ENCODE measurements at regions not wholly inside any gene's neighbourhood (a gene's known extent, or its start where the extent isn't known, plus 50 kb on each side); places are given as distances from the start of the nearest gene placed in this dataset.
A peak's percentile ranks its signal among the peaks of the same experiment; 100 is the strongest.

GRCh38 chr15:96960711-96961480 lies 630.4 kb downstream of the NR2F2 start:
- Mint-ChIP-seq H3K9me3 (ENCODE audit: unreplicated experiment) (no peaks in the 10 kb centered on the region), H3K36me3 (ENCODE audit: unreplicated experiment) (no peaks in the 10 kb centered on the region), H3K4me1 (ENCODE audit: low read depth, unreplicated experiment) (no peaks in the 10 kb centered on the region), H3K4me3 (ENCODE audit: unreplicated experiment) (no peak overlapping the region), H3K27ac (ENCODE audit: unreplicated experiment) (no peak overlapping the region), H3K27me3 (ENCODE audit: unreplicated experiment) (peaks cover 2% of the 10 kb centered on the region)
- no peak for DNase-seq
- TF ChIP-seq, protein P1, sequence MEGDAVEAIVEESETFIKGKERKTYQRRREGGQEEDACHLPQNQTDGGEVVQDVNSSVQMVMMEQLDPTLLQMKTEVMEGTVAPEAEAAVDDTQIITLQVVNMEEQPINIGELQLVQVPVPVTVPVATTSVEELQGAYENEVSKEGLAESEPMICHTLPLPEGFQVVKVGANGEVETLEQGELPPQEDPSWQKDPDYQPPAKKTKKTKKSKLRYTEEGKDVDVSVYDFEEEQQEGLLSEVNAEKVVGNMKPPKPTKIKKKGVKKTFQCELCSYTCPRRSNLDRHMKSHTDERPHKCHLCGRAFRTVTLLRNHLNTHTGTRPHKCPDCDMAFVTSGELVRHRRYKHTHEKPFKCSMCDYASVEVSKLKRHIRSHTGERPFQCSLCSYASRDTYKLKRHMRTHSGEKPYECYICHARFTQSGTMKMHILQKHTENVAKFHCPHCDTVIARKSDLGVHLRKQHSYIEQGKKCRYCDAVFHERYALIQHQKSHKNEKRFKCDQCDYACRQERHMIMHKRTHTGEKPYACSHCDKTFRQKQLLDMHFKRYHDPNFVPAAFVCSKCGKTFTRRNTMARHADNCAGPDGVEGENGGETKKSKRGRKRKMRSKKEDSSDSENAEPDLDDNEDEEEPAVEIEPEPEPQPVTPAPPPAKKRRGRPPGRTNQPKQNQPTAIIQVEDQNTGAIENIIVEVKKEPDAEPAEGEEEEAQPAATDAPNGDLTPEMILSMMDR (IDR thresholded peaks at IDR 0.05; ENCODE audit: partially characterized antibody, unreplicated experiment), result no peak

DNA sequence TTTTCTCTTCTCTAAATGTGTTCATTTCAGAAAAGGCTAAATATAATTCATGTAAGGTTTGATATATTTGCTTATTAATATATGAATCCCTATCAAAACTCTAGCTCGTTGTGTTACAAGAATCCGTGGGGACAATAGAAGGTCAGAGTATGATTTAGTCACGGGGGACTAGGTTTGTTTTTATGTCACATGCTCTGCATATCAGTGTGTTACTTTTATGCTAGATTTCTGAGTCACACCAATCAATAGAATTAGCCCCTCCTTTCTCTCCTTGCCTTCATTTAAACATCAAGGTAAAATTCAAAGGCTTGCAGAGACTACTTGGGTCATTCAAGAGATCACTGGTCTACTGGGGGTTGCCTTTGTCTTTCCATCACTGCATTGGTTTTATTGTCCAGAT lies 636.1 kb downstream of the NR2F2 start:
- H3K9me3 Mint-ChIP-seq (ENCODE audit: unreplicated experiment), result peaks cover 6% of the 10 kb centered on the region
- H3K36me3 Mint-ChIP-seq (ENCODE audit: unreplicated experiment), result no peaks in the 10 kb centered on the region
- no peak overlapping the region for H3K4me3 Mint-ChIP-seq (ENCODE audit: unreplicated experiment)
- no peak for DNase-seq
- TF ChIP-seq, protein P1 (IDR thresholded peaks at IDR 0.05; ENCODE audit: partially characterized antibody, unreplicated experiment), result no peak
- H3K27ac Mint-ChIP-seq (ENCODE audit: unreplicated experiment), result no peak overlapping the region
- peaks cover 14% of the 10 kb centered on the region for H3K4me1 Mint-ChIP-seq (ENCODE audit: low read depth, unreplicated experiment)
- peaks cover 8% of the 10 kb centered on the region for H3K27me3 Mint-ChIP-seq (ENCODE audit: unreplicated experiment)

DNA sequence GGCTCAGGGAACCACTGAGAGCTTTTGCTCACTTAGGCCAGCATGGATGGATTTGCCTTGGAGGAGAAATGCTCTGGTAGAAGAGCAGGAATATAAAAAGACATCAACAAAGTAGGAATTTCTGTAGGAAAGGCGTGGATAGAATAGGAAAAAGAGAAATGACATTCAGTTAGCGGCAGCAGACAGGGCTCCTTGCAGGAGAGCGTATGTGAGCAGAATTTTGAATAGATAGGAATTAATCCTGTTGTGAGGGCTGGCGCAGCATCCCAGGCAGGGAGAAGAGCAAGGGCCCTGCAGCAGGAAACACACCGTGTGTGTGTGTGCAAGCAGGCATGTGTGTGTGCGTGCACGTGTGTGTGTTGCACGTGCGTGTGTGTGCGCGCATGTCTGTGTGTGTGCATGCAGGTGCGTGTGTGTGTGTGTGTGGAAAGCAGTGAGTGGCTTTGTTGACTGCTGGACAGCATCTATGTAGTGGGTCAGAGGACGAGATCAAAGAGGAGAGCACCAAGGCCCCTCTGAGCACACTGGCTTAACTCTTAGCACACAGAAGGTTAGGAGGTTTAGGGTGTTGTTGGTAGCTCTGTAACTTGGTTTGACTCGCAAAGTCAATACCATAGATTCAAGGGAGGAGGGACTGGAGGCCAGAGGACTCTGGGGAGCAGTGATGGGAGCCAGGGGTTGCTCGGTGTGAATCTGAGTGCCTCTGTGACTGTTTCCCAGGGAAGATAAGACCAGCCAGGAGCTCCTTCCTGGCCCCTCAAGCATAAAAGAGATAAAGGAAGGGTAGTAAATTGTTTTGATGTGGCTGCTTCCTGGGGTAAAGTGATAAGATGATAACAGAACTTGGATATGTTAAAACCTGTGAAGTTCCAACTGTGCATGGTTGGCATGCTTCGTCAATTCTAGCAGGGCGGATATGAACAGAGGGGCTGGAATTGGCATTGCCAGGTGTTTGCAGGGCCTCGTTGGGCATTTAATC lies 639.5 kb downstream of the NR2F2 start:
- peaks cover 20% of the 10 kb centered on the region for H3K4me1 Mint-ChIP-seq (ENCODE audit: low read depth, unreplicated experiment)
- DNase-seq, result no peak
- peaks cover 9% of the 10 kb centered on the region for H3K9me3 Mint-ChIP-seq (ENCODE audit: unreplicated experiment)

GRCh38 chr15:96972201-96972600 lies 641.7 kb downstream of the NR2F2 start:
- peaks cover 6% of the 10 kb centered on the region for H3K27me3 Mint-ChIP-seq (ENCODE audit: unreplicated experiment)
- H3K4me1 Mint-ChIP-seq (ENCODE audit: low read depth, unreplicated experiment), result peaks cover 17% of the 10 kb centered on the region
- no peak overlapping the region for H3K27ac Mint-ChIP-seq (ENCODE audit: unreplicated experiment)
- H3K9me3 Mint-ChIP-seq (ENCODE audit: unreplicated experiment), result peaks cover 9% of the 10 kb centered on the region
- DNase-seq, result no peak
- TF ChIP-seq, protein P1 (IDR thresholded peaks at IDR 0.05; ENCODE audit: partially characterized antibody, unreplicated experiment), result no peak
- no peaks in the 10 kb centered on the region for H3K36me3 Mint-ChIP-seq (ENCODE audit: unreplicated experiment)
- no peak overlapping the region for H3K4me3 Mint-ChIP-seq (ENCODE audit: unreplicated experiment)

More for the DNA sequence above, 639.5 kb downstream of the NR2F2 start:
- H3K27ac Mint-ChIP-seq (ENCODE audit: unreplicated experiment), result peak overlapping the region; percentile 9
- no peaks in the 10 kb centered on the region for H3K36me3 Mint-ChIP-seq (ENCODE audit: unreplicated experiment)
- TF ChIP-seq, protein P1 (IDR thresholded peaks at IDR 0.05; ENCODE audit: partially characterized antibody, unreplicated experiment), result no peak
- peaks cover 7% of the 10 kb centered on the region for H3K27me3 Mint-ChIP-seq (ENCODE audit: unreplicated experiment)
- peak overlapping the region; percentile 34 for H3K4me3 Mint-ChIP-seq (ENCODE audit: unreplicated experiment)

Measured in glutamatergic neuron (in vitro differentiated cells).